NCI-H2107 treated with DMSO at 0.1 percent for 48 hours (cell line): ENCODE measurements at regions not wholly inside any gene's neighbourhood (a gene's known extent, or its start where the extent isn't known, plus 50 kb on each side); places are given as distances from the start of the nearest gene placed in this dataset.
"Not testable (repeated sequence)": the region's sequence is repeated elsewhere in the genome, so short reads cannot be mapped to it uniquely, and the experiment has no call there.

Experiments used
- DNase-seq: peaks from one replicate; lab custom pipeline; 2025; ENCODE audit not compliant: unreplicated experiment; lab: John Stamatoyannopoulos, UW

- no peak for DNase-seq
Observed at GRCh38 chr2:190584980-190585661, 50.6 kb upstream of the NEMP2 start.

DNA sequence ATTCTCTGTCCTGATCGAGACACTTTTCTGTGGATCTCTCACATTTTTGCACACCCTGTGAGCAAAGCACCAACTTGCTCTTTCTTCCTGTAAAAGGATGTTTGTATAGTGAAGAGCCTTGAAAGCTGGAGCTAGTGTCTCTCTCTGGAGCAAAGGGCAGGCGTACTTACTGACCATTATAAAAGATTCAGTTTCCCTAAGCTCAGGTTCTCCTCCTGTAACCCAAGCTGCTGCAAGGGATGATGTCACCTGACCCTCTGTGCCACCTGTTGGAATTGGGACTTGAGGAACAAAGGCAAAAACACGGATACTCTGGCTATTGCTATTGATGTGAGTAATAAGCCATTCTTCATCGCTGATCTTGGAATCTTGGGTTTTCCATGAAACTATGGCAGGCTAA lies 52.6 kb upstream of the NEMP2 start:
- DNase-seq = peak; percentile 59

DNA sequence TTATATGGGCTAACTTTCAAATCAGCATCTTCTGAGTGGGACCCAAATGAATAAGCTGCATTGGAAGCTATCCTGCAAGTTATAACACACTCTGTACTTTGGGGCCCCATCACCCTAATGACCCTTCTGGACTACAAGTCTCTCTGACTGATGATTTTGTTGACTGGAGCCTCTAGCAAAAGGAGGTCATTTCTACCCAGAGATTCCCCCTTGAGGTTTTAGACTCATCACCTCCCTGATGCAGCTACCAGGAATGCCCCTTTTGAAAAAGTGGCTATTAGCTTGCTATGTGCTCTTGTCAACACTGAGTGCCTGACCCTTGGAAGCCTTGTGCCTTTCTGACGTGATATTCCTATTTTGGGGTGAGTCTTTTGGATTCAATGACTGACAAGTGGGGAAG lies 54.5 kb upstream of the NEMP2 start:
- no peak for DNase-seq

DNA sequence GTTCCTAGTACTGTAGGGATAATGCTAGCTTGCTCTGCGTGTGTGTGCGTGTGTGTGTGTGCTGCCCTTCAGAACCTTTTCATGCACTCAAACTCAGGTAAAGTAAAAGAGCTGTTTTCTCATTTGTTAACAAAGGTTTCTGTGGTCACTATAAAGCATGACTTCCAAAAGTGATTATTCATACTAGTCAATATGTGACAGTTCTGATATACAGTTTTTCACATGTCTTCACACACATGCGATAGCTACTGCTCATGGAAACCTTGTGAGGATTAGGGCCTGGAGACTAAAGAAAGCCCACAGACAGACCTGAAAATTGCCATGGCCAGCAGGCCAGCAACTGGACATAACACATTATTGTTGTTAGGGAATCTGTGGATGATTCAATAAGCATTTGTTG lies 56.9 kb upstream of the NEMP2 start:
- no peak for DNase-seq

DNA sequence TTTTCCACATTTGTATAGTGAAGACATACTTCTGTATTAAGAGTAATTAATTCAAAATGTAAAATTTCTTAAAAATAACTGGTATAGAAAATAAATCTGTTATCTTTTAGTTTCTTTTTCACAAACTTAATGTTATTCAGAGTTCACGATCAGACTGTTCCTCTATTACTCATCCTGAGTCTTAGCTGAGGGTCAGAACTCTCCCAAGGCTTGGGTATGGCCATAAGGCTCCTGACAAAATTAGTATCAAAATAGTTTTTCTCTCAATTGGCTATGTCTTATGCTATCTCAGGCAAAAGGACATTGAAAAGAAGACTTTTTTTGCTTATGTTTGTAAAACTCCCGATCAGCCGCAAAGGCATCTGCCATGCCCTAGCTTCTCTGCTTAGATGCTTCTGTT lies 56.1 kb upstream of the NAB1 start:
- DNase-seq = no peak

DNA sequence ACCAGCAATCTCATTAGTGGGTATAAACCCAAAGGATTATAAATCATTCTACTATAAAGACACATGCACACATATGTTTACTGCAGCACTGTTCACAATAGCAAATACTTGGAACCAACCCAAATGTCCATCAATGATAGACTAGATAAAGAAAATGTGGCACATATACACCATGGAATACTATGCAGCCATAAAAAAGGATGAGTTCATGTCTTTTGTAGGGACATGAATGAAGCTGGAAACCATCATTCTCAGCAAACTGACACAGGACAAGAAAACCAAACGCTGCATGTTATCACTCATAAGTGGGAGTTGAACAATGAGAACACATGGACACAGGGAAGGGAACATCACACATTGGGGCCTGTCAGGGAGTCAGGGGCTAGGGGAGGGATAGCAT lies 53.0 kb upstream of the NAB1 start:
- not testable (repeated sequence) for DNase-seq

DNA sequence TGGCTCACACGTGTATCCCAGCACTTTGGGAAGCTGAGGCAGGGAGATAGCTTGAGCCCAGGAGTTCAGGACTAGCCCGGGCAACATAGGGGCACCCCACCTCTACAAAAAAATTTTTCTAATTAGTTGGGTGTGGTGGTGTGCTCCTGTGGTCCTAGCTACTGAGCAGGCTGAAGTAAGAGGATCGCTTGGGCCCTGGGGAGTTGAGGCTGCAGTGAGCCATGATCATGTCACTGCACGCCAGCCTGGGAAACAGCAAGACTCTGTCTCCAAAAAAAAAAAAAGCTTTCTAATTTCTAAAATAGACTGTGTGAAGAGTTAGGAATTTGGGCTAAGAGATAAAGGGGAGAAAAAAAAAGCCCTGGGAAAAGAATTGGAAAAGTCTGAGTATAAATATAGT lies 51.9 kb upstream of the NAB1 start:
- no peak for DNase-seq

- no peak for DNase-seq
Observed at GRCh38 chr2:190598621-190599020, 50.3 kb upstream of the NAB1 start.

DNA sequence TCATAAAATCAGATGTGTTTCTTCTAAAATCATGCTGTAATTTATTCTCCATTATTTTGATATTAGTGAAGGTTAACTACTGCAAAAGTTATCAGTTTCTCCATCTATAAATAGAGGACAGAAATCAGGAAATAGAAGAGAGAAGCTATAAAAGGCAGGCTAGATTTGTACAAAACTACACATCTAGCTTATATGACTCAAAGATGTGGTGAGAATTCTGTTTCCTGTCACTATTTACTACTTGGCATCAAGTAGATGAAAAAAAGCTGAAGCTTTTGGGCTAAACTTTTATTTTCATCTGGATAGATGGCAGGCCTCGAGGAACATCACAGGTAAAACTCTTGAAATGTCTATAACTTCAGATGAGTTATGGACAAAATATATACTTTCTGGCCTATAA lies 49.8 kb upstream of the NAB1 start:
- DNase-seq = no peak
